PFSK-1 (cell line): ENCODE measurements at regions not wholly inside any gene's neighbourhood (a gene's known extent, or its start where the extent isn't known, plus 50 kb on each side); places are given as distances from the start of the nearest gene placed in this dataset.

Experiments used
- POLR2AphosphoS5 ChIP-seq: IDR thresholded peaks from 2 replicates; pipeline ENCODE4 v1.6.1; 2012; ENCODE audit warnings: low read depth, mild to moderate bottlenecking, control low read depth, low read length, moderate library complexity
- TF ChIP-seq, protein P1 (sequence below), 2 experiments: IDR thresholded peaks; 2 replicates each; pipeline versions ENCODE4 v1.6.1 to v1.8.0; 2011 to 2012; ENCODE audit warnings: low read depth in 2 of 2, low read length in 2 of 2, control low read depth in 1 of 2, inconsistent platforms in 1 of 2, mild to moderate bottlenecking in 1 of 2, moderate library complexity in 1 of 2; ENCODE audit not compliant: insufficient read depth in 1 of 2

DNA sequence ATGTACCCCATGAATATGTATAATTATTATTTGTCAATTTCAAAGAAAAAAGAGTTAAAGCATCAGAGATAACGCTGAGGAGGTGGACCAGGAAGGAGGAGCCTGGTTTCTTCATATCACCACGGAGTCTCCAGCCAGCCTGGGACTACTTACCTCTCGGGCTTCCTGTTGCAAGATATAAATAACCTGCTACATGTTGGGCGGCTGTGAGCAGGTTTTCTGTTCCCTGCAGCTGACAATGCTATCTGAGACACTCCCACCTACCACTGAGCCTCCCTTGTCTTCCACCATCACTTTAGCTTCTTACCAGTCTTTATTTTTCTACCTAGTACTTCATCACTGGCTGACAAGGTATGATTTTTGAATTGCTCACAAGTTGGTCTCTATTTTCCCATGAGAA, 102.7 kb upstream of the CPEB4 start:
- no peak for TF ChIP-seq POLR2AphosphoS5
- TF ChIP-seq, protein P1, sequence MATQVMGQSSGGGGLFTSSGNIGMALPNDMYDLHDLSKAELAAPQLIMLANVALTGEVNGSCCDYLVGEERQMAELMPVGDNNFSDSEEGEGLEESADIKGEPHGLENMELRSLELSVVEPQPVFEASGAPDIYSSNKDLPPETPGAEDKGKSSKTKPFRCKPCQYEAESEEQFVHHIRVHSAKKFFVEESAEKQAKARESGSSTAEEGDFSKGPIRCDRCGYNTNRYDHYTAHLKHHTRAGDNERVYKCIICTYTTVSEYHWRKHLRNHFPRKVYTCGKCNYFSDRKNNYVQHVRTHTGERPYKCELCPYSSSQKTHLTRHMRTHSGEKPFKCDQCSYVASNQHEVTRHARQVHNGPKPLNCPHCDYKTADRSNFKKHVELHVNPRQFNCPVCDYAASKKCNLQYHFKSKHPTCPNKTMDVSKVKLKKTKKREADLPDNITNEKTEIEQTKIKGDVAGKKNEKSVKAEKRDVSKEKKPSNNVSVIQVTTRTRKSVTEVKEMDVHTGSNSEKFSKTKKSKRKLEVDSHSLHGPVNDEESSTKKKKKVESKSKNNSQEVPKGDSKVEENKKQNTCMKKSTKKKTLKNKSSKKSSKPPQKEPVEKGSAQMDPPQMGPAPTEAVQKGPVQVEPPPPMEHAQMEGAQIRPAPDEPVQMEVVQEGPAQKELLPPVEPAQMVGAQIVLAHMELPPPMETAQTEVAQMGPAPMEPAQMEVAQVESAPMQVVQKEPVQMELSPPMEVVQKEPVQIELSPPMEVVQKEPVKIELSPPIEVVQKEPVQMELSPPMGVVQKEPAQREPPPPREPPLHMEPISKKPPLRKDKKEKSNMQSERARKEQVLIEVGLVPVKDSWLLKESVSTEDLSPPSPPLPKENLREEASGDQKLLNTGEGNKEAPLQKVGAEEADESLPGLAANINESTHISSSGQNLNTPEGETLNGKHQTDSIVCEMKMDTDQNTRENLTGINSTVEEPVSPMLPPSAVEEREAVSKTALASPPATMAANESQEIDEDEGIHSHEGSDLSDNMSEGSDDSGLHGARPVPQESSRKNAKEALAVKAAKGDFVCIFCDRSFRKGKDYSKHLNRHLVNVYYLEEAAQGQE (IDR thresholded peaks at IDR 0.05; ENCODE audit: insufficient read depth in 1 of 2, low read depth in 2 of 2, low read length in 2 of 2), result no peak
